GM23248 (cell line): ENCODE measurements at regions not wholly inside any gene's neighbourhood (a gene's known extent, or its start where the extent isn't known, plus 50 kb on each side); places are given as distances from the start of the nearest gene placed in this dataset.

Source experiments
- EZH2 ChIP-seq: fragments of 200-600 bp; sonication (generic); IDR thresholded peaks from 2 replicates; pipeline ENCODE4 v1.6.1; 2018; ENCODE audit warnings: antibody characterized with exemption, mild to moderate bottlenecking; ENCODE audit not compliant: insufficient read depth, poor library complexity, severe bottlenecking
- EZH2phosphoT487 ChIP-seq: fragments of 200-600 bp; sonication (generic); IDR thresholded peaks from 2 replicates; pipeline ENCODE4 v1.6.1; 2018; ENCODE audit warnings: antibody characterized with exemption, moderate library complexity, mild to moderate bottlenecking, low read depth; ENCODE audit not compliant: insufficient read depth

GRCh38 chr3:88963003-88963402, 144.4 kb upstream of the EPHA3 start:
- TF ChIP-seq EZH2phosphoT487 (no peak), EZH2 (no peak)
